Suppressor macrophage treated with lipopolysaccharide for 4 hours (primary cell): ENCODE measurements at regions not wholly inside any gene's neighbourhood (a gene's known extent, or its start where the extent isn't known, plus 50 kb on each side); places are given as distances from the start of the nearest gene placed in this dataset.

Experiments used
- DNase-seq: peaks from one replicate; pipeline ENCODE4 v3.0.0-alpha.2; 2020

DNA sequence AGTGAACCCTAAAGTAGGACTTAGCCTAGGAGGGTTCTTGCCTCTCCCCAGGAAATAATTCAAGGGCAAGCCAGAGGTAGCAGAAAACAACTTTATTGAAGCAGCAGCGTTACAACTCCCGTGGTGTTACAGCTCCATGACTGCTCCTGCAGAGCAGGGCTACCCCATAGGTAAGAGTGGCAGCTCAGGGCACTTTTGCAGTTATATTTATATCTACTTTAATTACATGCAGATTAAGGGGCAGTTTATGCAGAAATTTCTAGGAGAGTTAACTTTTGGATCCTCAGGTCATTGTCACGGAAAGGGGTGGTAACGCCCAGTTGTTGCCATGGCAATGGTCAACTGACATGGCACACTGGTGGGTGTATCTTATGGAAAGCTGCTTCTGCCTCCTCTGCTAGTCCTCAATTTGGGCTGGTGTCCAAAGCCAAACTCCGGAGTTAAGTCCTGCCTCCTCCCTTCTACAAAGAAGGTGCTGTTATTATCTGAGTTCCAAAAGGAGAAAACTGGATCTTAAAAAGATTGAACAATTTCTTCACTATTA lies 1413.0 kb downstream of the DSC3 start:
- DNase-seq = no peak

DNA sequence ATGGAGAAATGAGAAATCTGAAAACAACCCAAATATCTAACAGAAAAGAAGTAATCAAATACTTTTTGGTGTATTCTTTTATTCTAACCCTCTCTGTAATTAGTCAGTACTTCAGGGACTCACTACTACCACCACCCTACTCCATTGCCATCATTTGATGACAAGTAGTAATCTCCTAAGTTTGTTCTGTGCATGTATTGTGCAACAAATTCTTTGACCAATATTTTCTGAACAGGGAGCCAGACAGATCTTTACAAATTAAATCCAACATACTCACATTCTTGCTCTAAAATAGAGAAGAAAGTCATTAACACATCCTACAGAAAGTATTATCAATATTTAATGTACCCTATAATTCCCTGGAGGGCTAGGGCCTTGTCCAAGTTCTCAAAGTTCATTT lies 1416.4 kb downstream of the DSC3 start:
- DNase-seq = no peak

DNA sequence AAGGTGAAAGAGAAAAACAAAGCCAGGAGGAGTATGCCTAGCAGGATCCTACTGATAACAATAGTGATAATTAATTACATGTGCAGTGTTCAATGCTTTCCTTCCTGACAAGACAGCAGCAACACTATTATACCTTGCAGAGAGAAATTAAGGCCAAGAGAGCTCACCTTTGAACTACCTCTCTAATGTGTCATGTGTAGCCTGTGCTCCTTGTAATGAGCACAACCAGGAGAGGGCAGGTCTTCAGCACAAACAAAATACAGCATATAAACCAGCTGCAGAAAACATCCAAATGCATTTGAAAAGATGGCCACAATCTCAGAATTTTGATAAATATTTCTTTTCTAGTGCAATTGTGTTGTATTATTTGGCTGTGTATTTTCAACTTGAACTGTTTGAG lies 1425.7 kb downstream of the DSC3 start:
- no peak for DNase-seq

DNA sequence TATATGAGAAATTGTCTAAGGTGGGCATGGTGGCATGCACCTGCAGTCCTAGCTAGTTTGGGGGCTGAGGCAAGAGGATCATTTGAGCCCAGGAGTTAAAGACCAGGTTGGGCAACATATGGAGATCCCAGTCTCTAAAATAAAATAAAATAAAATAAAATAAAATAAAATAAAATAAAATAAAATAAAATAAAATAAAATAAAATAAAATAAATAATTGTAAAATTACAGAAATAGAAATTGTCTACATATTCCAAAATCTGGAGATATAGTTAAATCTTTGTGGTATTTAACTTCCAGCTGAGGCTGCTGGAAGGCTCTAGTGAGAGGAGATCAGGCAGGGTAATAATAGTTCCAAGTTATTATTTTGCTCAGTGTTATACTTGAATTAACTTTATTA lies 1432.1 kb upstream of the CDH2 start:
- DNase-seq = no peak

DNA sequence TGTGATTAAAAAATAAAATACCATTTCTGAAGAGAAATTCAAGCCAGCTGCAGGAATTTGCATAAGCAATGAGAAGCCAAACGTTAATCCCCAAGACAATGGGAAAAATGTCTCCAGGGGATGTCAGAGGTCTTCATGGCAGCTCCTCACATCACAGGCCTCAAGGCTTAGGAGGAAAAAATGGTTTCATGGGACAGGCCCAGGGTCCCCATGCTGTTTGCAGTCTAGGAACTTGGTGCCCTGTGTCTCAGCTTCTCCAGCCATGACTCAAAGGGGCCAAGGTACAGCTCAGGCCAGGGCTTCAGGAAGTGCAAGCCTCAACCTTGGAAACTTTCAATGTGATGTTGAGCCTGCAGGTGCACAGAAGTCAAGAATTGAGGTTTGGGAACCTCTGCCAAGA lies 1428.4 kb upstream of the CDH2 start:
- DNase-seq = no peak

DNA sequence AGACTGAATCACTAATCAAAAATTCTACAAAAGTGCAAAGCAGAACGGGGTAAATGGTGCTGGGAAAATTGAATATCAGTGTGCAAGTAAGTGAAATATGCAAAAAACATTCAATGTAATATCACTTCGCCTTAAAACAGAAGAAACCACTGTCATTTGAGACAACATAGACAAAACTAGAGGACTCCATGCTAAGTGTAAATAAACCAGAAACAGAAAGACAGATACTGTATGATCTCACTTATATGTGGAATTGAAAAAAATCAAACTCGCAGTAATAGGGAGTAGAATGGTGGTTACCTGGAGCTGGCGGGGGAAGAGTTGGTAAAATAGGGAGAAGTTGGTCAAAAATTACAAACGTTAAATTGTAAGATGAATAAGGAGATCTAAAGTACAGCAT lies 1420.0 kb upstream of the CDH2 start:
- DNase-seq = no peak

DNA sequence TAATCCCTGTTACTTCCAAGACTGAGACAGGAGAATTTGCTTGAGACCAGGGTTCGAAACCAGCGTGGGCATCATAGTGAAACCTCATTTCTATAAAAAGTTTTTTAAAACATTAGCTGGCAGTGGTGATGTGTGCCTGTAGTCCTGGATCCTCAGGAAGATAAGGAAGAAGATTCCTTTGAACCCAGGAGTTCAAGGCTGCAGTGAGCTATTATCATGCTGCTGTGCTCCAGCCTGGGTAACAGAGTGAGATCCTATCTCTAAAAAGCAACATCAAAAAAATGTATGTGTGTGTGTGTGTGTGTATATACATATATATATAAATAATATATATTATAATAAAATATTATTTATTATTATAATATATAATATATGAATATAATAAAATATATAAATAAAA lies 1417.6 kb upstream of the CDH2 start:
- no peak for DNase-seq

DNA sequence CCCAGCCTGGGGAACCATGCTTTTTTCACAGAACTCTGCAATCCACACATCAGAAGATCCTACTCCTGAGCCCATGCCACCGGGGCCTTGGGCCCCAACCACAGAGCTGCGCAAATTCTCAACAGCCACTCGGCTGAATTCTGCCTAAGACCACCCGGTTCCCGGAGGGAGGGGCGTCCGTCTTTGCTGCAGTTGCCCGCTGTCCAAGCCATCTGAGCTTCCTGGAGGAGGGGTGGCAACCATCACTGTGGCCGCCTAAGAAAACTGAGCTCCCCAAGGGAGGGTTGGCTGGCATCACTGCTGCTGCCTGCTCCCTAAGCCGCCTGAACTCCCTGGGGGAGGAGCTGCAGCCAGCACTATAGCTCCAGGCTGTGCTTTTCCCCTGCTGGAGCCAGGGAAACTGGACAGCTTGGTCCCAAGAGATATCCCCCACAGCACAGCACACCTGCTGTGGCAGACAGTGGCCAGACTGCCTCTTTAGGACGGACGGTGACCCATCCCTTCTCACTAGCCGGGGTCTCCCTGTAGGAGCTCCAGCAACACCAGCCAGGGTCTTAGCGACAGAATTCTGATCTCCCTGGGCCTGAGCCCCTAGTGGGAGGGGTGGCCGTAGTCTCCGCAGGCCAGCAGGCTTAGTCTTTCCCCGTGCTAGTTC lies 1411.6 kb upstream of the CDH2 start:
- no peak for DNase-seq

DNA sequence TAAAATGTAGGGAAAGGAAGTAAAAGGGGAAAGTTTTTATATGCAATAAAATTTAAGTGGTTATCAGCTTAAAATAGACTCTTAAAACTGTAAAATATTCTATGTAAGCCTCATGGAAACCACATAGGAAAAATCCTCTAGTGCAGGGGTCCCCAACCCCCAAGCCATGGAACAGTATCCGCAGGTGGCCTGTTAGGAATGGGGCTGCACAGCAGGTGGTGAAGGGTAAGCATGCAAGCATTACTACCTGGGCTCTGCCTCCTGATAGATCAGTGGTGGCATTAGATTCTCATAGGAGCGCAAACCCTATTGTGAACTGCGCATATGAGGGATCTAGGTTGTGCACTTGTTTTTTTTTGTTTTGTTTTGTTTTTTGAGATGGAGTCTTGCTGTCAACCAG lies 1409.3 kb upstream of the CDH2 start:
- DNase-seq = no peak

DNA sequence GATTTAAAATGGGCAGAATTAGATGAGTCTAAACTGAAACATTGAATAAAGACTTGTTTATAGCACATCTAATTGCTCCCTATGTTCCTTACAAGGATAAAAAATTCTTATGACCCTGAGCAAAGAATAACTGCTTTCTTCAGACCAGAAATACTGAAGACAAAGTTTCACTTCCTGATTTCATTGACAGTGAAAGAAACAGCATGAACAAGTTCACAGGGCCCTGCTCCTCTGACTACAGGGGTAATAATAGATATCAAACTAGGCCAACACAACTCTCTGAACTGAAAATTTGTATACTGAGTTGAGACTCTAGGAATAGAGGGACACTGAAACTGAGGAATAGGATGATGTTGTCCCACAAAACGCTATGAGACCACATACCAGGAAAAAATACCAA lies 1383.3 kb upstream of the CDH2 start:
- DNase-seq = peak; percentile 9

DNA sequence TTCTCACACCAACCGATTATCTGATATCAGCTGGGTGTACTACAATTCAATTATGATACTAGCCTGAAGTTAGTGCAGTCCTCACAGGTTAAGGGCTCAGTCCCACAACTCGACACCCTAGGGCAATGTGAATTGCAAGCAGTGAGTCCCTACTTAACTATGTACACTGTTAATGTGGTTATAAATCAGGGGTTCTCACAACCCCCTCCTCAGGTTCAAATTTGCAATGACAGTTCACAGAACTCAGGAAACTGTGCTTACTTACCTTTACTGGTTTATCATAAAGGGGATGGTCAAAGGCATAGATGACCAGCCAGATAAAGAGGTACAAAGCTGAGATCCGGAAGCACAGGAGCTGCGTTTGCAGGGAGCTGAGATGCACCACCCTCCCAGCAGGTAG lies 1379.1 kb upstream of the CDH2 start:
- DNase-seq = no peak

DNA sequence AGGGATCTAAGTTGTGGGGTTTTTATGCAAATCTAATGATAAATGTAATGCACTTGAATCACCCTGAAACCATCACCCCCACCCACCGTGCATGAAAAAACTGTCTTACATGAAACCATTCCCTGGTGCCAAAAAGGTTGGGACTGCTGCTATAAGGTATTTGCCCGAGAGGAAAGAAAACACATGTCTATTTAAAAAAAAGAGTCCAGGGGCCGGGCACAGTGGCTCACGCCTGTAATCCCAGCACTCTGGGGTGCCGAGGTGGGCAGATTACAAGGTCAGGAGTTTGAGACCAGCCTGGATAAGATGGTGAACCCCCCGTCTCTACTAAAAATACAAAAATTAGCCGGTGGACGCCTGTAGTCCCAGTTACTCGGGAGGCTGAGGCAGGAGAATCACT lies 1372.8 kb upstream of the CDH2 start:
- DNase-seq = no peak

DNA sequence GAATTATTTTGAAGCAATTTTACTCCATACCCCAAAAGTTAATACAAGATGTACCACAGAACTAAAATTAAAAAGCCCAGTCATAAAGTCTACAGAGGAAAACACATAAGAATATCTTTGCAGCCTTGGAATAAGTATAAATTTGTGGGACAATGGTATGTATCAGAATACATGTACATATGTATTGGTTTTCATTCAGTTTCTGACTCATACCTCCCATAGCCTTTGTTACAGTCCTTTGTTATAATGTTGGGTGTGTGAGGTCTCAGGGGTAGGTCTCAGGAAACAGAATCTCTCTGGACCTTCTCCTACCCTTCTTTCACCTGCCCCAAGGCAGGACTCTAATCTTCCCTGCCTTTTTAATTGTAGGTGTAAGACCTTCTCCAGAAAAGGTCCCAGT lies 1370.7 kb upstream of the CDH2 start:
- no peak for DNase-seq

DNA sequence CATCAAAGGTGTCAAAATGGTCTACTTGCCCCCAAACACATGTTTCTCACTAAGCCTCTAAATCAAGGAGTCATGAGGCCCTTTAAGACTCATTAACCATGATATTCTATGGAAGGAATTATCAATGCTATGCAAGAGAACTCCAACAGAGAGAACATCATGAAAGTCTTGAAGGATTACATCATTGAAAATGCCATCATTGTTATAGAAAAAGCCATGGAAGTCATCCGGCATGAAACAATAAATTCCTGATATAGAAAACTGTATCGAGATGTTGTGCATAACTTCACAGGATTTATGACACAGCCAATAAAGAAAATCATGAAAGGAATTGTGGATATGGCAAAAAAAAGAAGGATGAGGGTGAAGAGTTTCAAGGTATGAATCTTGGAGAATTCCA lies 1363.6 kb upstream of the CDH2 start:
- no peak for DNase-seq

DNA sequence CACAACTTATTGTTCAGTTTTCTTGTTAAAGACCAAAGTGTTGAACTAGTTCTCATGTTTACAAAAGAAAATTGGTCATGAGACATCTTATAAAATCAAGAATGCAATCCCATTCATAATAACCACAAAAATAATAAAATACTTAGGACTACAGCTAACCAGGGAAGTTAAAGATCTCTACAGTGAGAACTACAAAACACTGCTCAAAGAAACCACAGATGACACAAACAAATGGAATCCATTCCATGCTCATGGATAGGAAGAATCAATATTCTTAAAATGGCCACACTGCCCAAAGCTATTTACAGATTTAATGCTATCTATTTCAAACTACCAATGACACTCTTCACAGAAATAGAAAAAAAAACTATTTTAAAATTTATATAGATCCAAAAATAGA lies 1354.8 kb upstream of the CDH2 start:
- DNase-seq = no peak

DNA sequence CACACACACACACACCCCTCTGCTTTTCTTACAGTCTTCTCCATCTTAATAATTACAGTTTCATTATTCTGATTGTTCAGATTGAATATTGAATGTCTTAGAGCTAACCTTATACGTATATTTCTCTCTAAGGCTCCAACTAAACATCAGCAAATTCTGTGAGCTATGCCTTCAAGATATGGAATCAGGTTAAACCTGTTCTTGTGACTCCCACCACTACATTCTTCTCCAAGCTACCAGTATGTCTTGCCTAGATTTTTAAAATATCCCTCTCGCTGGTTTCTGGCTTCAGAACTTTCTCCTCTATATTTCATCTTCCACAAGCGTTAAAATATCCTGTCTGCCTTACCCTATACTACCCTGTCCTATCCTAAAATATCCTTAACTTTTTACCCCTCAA lies 1346.4 kb upstream of the CDH2 start:
- DNase-seq = no peak

DNA sequence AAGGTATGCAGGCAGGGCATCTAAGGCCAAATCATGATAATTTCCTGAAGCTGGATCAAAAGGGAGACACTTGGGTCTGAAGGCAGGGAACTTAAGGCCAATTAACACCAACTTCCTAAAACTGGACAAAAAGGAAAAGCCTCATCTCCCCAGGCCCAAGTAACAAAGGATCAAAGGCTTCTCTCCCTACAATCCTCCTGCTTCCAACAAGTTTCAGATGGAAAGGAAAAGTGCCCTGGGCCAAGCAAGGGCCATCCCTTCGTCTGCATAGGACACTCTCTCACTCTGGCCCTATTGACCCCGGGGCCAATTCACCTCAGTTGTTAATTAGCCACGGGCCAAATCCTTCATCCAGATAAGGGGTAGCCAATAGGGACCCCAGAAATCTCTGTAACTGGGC lies 1335.8 kb upstream of the CDH2 start:
- no peak for DNase-seq

DNA sequence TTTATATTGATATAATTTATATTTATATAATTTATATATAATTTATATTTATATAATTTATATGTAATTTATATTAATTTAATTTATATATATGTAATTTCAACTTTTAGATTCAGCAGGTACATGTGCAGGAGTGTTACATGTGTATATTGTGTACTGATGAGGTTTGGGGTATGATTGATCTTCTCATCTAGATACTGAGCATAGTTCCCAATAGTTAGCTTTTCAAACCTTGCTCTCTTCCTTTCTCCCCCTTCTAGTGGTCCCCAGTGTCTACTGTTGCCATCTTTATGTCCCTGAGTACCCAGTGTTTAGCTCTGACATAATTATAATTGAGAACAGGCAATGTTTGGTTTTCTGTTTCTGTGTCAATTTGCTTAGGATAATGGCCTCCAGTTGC lies 1335.3 kb upstream of the CDH2 start:
- DNase-seq = no peak

DNA sequence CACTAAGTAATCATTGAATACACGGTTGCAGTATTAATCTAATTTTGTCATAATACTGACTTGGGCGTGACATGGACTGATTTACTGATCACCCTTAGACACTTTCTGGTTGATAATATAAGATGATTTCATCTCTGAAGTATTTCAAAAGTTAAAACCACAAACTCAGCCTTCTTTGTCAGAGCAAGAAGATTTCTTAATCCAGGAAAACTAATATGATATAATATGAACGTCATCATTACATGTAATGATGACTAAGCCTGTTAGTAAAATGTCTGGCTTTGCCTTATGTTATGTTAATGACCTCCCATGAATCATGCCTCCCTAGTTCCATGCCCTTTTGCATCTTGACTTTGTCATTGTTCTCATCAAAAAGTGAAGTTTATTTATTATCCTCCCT lies 1325.0 kb upstream of the CDH2 start:
- peak; percentile 0 for DNase-seq

DNA sequence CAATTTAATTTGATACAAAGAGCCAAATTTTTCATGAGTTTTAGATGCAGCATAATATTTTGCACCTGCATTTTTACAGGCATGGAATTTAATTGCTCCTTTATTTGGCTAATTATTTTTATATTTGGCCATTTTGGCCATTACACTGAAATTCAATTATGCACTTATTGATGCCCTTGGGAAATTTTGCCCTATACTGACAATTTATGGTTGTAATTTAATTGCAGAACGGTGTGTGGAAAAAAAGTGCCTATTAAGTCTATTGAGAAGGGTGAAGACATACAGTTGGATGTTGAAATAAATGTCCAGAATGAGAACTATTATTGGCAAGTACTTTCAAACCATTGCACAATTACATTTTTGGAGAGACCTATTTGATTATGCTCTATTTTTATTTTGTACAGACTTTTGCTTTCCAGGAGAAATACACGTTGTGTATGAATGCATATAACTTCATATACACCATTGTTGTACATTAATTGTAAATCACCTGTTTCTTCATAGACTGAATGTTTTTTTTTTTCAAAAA lies 1319.3 kb upstream of the CDH2 start:
- no peak for DNase-seq

DNA sequence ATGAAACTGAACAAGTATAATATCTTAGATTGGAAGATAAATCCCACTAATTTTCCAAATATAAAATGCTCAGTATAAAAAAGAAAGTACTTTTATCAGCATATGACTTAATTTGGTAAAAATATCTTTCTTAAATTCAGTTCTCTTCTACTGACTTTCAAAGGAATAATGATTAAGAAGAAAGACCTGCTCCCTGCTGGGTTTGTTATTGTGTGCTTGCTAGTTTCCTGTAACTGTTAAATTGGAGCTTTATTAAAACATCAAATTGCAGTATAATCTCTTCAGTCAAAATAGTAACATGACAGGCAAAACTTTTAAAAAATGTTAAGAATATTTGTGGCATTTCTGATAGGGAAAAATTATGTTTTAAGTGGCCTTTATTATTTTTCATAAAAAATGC lies 1317.4 kb upstream of the CDH2 start:
- DNase-seq = no peak

DNA sequence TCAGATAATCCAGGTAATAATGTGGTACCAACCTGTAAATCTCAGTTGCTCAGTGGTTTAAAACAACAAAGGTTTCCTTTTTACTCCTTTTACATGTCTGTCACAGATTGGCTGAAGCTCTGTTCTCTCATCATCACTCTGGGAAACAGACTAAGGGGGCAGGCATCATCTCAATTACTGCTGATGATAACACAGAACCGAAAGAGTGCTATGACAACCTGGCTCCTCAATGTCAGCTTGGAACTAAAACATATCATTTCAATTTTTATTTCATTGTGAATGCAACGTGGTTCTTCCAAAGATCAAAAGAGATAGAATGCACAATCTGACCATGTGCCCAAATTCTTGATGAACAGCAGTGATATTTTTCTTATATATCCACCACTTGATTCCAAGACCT lies 1315.0 kb upstream of the CDH2 start:
- DNase-seq = no peak

DNA sequence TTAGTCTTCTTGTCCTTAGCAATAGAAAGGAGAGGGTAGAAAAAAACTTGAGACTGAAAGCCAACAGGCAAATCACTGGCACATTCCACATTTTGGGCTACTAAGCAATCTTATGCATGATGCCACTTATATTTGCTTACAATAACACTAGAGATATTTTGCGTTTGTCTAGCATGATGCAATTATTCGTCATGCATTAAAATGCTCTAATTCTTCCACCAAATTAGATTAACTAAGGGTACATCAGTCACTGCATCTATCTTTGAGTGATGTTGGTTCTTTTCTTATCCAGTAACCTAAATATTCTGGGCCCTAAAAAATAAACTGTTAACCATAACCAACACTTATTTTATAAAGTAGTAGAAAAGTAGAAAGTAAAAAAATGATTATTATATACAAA lies 1311.7 kb upstream of the CDH2 start:
- DNase-seq = no peak

DNA sequence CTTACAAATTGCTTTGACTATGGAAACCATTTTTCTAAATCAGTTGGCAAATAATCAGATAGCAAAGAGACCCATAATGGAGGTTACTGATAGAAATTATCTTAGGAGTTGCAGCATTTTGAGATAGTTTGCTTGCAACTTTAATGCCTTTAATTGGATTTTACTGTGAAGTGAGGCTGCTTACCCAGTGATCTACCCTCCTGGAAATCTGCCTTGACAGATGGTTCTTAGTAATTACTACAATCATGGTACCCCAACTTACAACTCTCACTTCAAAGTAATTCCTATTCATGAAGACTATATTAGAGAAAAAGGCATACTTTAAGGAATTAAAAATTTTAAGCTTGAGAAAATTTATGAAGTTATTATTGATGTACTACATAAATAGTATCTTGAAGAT lies 1288.6 kb upstream of the CDH2 start:
- no peak for DNase-seq

DNA sequence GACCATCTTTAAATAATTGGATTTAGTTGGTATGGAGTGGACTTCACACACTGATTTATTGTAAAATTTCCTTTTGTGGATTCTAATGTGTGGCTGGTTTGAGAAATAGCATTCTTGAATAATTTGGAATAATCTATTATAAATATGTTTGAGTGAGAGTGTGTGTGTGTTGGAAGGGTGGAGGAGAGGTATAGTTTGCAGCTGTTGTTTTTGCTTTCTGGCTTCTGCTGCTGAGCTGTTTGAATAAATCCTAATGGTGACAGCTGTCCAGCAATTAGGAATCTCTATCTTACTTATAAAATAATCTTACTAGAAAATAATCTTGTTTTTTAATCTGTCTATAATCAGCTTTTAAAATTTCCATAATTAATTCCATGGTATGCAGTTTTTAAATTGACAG lies 1283.0 kb upstream of the CDH2 start:
- no peak for DNase-seq
